ENCODE measurements at regions not wholly inside any gene's neighbourhood (a gene's known extent, or its start where the extent isn't known, plus 50 kb on each side); places are given as distances from the start of the nearest gene placed in this dataset.

GRCh38 chr1:232690285-232690935 is 60.5 kb upstream of the SIPA1L2 start:
- Histone ChIP-seq H3K27ac (no peak overlapping the region), H3K4me3 (no peak overlapping the region)
- no peak for DNase-seq (ENCODE audit: low spot score)
- no peak for TF ChIP-seq CTCF (IDR thresholded peaks at IDR 0.05)

GRCh38 chr1:232694475-232694874 is 64.5 kb upstream of the SIPA1L2 start:
- no peak for TF ChIP-seq CTCF (IDR thresholded peaks at IDR 0.05)
- no peak overlapping the region for H3K27ac ChIP-seq
- no peak overlapping the region for H3K4me3 ChIP-seq
- no peak for DNase-seq (ENCODE audit: low spot score)

GRCh38 chr1:232695621-232696385 is 65.9 kb upstream of the SIPA1L2 start:
- DNase-seq (ENCODE audit: low spot score): no peak
- H3K4me3 ChIP-seq: no peak overlapping the region
- no peak overlapping the region for H3K27ac ChIP-seq
- TF ChIP-seq CTCF (IDR thresholded peaks at IDR 0.05): no peak

- no peak overlapping the region for H3K4me3 ChIP-seq
- no peak for TF ChIP-seq CTCF (IDR thresholded peaks at IDR 0.05)
- DNase-seq (ENCODE audit: low spot score): no peak
These were observed 66.5 kb upstream of the SIPA1L2 start for GRCh38 chr1:232696466-232696865.

GRCh38 chr1:232697187-232697822 is 67.4 kb upstream of the SIPA1L2 start:
- no peak overlapping the region for H3K4me3 ChIP-seq
- H3K27ac ChIP-seq: no peak overlapping the region
- no peak for TF ChIP-seq CTCF (IDR thresholded peaks at IDR 0.05)
- DNase-seq (ENCODE audit: low spot score): no peak

More at GRCh38 chr1:232696466-232696865, 66.5 kb upstream of the SIPA1L2 start:
- H3K27ac ChIP-seq: no peak overlapping the region

- no peak for TF ChIP-seq CTCF (IDR thresholded peaks at IDR 0.05)
- no peak for DNase-seq (ENCODE audit: low spot score)
- H3K27ac ChIP-seq: no peak overlapping the region
These were observed 69.9 kb upstream of the SIPA1L2 start for GRCh38 chr1:232699814-232700213.

More at GRCh38 chr1:232699814-232700213, 69.9 kb upstream of the SIPA1L2 start:
- H3K4me3 ChIP-seq: no peak overlapping the region

Measured in coronary artery (tissue), 2 donors.